ENCODE measurements at regions not wholly inside any gene's neighbourhood (a gene's known extent, or its start where the extent isn't known, plus 50 kb on each side); places are given as distances from the start of the nearest gene placed in this dataset.
A peak's percentile ranks its signal among the peaks of the same experiment; 100 is the strongest.

- TF ChIP-seq CHD2 (IDR thresholded peaks at IDR 0.05; ENCODE audit: low read length, partially characterized antibody): no peak
- TF ChIP-seq FOSL2 (IDR thresholded peaks at IDR 0.05; ENCODE audit: borderline replicate concordance, low read depth): 0 out of 2 replicates have a peak, but pooled peaks have one; percentile 45
- no peak for TF ChIP-seq CTCF (IDR thresholded peaks at IDR 0.05)
Observed at GRCh38 chr18:52236131-52236530, 103.9 kb upstream of the DCC start.

Measured in SK-N-SH (cell line).